ENCODE measurements at regions not wholly inside any gene's neighbourhood (a gene's known extent, or its start where the extent isn't known, plus 50 kb on each side); places are given as distances from the start of the nearest gene placed in this dataset.

GRCh38 chr20:57040924-57041323 is 225.5 kb downstream of the BMP7 start:
- Histone ChIP-seq H3K4me2 (ENCODE audit: low read length) (no peak overlapping the region), H3K79me1 (ENCODE audit: low read length) (no peaks in the 10 kb centered on the region), H2BK5ac (ENCODE audit: low read depth, low read length, poor library complexity) (no peak overlapping the region), H4K12ac (ENCODE audit: low read depth, low read length) (no peak overlapping the region), H2BK12ac (ENCODE audit: low read length) (peak overlapping the region; percentile 8), H3K4ac (ENCODE audit: low read depth, low read length) (no peak overlapping the region), H3K79me2 (ENCODE audit: control insufficient read depth, insufficient read depth, low read length, poor library complexity) (no peaks in the 10 kb centered on the region), H3K4me1 (ENCODE audit: control insufficient read depth in 1 of 2, insufficient read depth in 2 of 2, low read length in 2 of 2) (peaks cover 9 to 13% of the 10 kb centered on the region in 2 experiments), H3K18ac (ENCODE audit: low read length) (peak overlapping the region; percentile 17), H2BK120ac (ENCODE audit: insufficient read depth, low read length, poor library complexity) (no peak overlapping the region), H3K23ac (ENCODE audit: low read length) (no peak overlapping the region), H3K14ac (ENCODE audit: low read length) (no peak overlapping the region), H2AFZ (ENCODE audit: insufficient read depth, low read length, poor library complexity) (peak overlapping the region; percentile 37), H4K8ac (ENCODE audit: low read depth, low read length) (no peak overlapping the region), H3K9ac (ENCODE audit: low read length) (no peak overlapping the region), H4K91ac (ENCODE audit: low read depth, low read length) (peak overlapping the region; percentile 19), H2AK5ac (ENCODE audit: low read length) (no peak overlapping the region), H3K36me3 (ENCODE audit: control insufficient read depth in 1 of 2, insufficient read depth in 2 of 2, low read length in 2 of 2) (no peaks in the 10 kb centered on the region), H3K27ac (ENCODE audit: low read depth, low read length) (no peak overlapping the region), H3K27me3 (ENCODE audit: insufficient read depth, low read length) (no peaks in the 10 kb centered on the region), H3K9me3 (ENCODE audit: insufficient read depth, low read depth, low read length) (peaks cover 2% of the 10 kb centered on the region), H3K4me3 (ENCODE audit: low read depth, low read length) (no peak overlapping the region)
- no CpG with 5 or more reads among the region's 8 CpGs for WGBS (ENCODE audit: extremely low coverage, insufficient coverage, insufficient read length)
- no peak for DNase-seq

GRCh38 chr20:57043091-57043490 is 223.3 kb downstream of the BMP7 start:
- peaks cover 3% of the 10 kb centered on the region for H3K79me1 ChIP-seq (ENCODE audit: low read length)
- no peaks in the 10 kb centered on the region for H3K27me3 ChIP-seq (ENCODE audit: insufficient read depth, low read length)
- H2BK5ac ChIP-seq (ENCODE audit: low read depth, low read length, poor library complexity): no peak overlapping the region
- no peak overlapping the region for H3K23ac ChIP-seq (ENCODE audit: low read length)
- no peak overlapping the region for H4K12ac ChIP-seq (ENCODE audit: low read depth, low read length)
- H3K9ac ChIP-seq (ENCODE audit: low read length): peak overlapping the region; percentile 22
- H3K4me1 ChIP-seq (ENCODE audit: control insufficient read depth in 1 of 2, insufficient read depth in 2 of 2, low read length in 2 of 2): peaks cover 21 to 25% of the 10 kb centered on the region in 2 experiments
- H3K36me3 ChIP-seq (ENCODE audit: control insufficient read depth in 1 of 2, insufficient read depth in 2 of 2, low read length in 2 of 2): no peaks in the 10 kb centered on the region
- no peak overlapping the region for H2AK5ac ChIP-seq (ENCODE audit: low read length)
- no peak overlapping the region for H2BK12ac ChIP-seq (ENCODE audit: low read length)
- no peaks in the 10 kb centered on the region for H3K79me2 ChIP-seq (ENCODE audit: control insufficient read depth, insufficient read depth, low read length, poor library complexity)
- H3K14ac ChIP-seq (ENCODE audit: low read length): no peak overlapping the region
- WGBS (ENCODE audit: extremely low coverage, insufficient coverage, insufficient read length): no CpG with 5 or more reads among the region's 5 CpGs
- H4K91ac ChIP-seq (ENCODE audit: low read depth, low read length): no peak overlapping the region
- H3K4ac ChIP-seq (ENCODE audit: low read depth, low read length): no peak overlapping the region
- peak in 1 of 2 donors; percentile 12 for DNase-seq
- no peak overlapping the region for H3K4me2 ChIP-seq (ENCODE audit: low read length)
- H3K18ac ChIP-seq (ENCODE audit: low read length): no peak overlapping the region
- H4K8ac ChIP-seq (ENCODE audit: low read depth, low read length): no peak overlapping the region
- no peak overlapping the region for H3K27ac ChIP-seq (ENCODE audit: low read depth, low read length)
- no peak overlapping the region for H2BK120ac ChIP-seq (ENCODE audit: insufficient read depth, low read length, poor library complexity)
- H2AFZ ChIP-seq (ENCODE audit: insufficient read depth, low read length, poor library complexity): no peak overlapping the region
- peaks cover 2% of the 10 kb centered on the region for H3K9me3 ChIP-seq (ENCODE audit: insufficient read depth, low read depth, low read length)
- no peak overlapping the region for H3K4me3 ChIP-seq (ENCODE audit: low read depth, low read length)

GRCh38 chr20:57043669-57044268 is 222.7 kb downstream of the BMP7 start:
- Histone ChIP-seq H3K79me1 (ENCODE audit: low read length) (peaks cover 3% of the 10 kb centered on the region), H3K9me3 (ENCODE audit: insufficient read depth, low read depth, low read length) (peaks cover 2% of the 10 kb centered on the region), H3K36me3 (ENCODE audit: control insufficient read depth in 1 of 2, insufficient read depth in 2 of 2, low read length in 2 of 2) (no peaks in the 10 kb centered on the region), H2AFZ (ENCODE audit: insufficient read depth, low read length, poor library complexity) (no peak overlapping the region), H3K14ac (ENCODE audit: low read length) (peak overlapping the region; percentile 35), H2BK120ac (ENCODE audit: insufficient read depth, low read length, poor library complexity) (no peak overlapping the region), H3K4me1 (ENCODE audit: control insufficient read depth in 1 of 2, insufficient read depth in 2 of 2, low read length in 2 of 2) (peaks cover 22 to 25% of the 10 kb centered on the region in 2 experiments), H3K4me3 (ENCODE audit: low read depth, low read length) (no peak overlapping the region), H4K12ac (ENCODE audit: low read depth, low read length) (no peak overlapping the region), H3K27ac (ENCODE audit: low read depth, low read length) (no peak overlapping the region), H4K91ac (ENCODE audit: low read depth, low read length) (peak overlapping the region; percentile 45), H3K23ac (ENCODE audit: low read length) (no peak overlapping the region), H3K18ac (ENCODE audit: low read length) (no peak overlapping the region), H3K4ac (ENCODE audit: low read depth, low read length) (no peak overlapping the region), H3K79me2 (ENCODE audit: control insufficient read depth, insufficient read depth, low read length, poor library complexity) (no peaks in the 10 kb centered on the region), H3K4me2 (ENCODE audit: low read length) (no peak overlapping the region), H2BK12ac (ENCODE audit: low read length) (peak overlapping the region; percentile 37), H3K27me3 (ENCODE audit: insufficient read depth, low read length) (no peaks in the 10 kb centered on the region), H3K9ac (ENCODE audit: low read length) (no peak overlapping the region), H2BK5ac (ENCODE audit: low read depth, low read length, poor library complexity) (no peak overlapping the region), H2AK5ac (ENCODE audit: low read length) (peak overlapping the region; percentile 7), H4K8ac (ENCODE audit: low read depth, low read length) (peak overlapping the region; percentile 22)
- no peak for DNase-seq
- no CpG with 5 or more reads among the region's 16 CpGs for WGBS (ENCODE audit: extremely low coverage, insufficient coverage, insufficient read length)

- peak overlapping the region; percentile 30 for H3K18ac ChIP-seq (ENCODE audit: low read length)
- H4K91ac ChIP-seq (ENCODE audit: low read depth, low read length): peak overlapping the region; percentile 37
- peaks cover 3% of the 10 kb centered on the region for H3K79me1 ChIP-seq (ENCODE audit: low read length)
- H3K14ac ChIP-seq (ENCODE audit: low read length): peak overlapping the region; percentile 43
- no CpG with 5 or more reads among the region's 20 CpGs for WGBS (ENCODE audit: extremely low coverage, insufficient coverage, insufficient read length)
- H2BK5ac ChIP-seq (ENCODE audit: low read depth, low read length, poor library complexity): no peak overlapping the region
- H2AK5ac ChIP-seq (ENCODE audit: low read length): no peak overlapping the region
- peak overlapping the region; percentile 1 for H4K8ac ChIP-seq (ENCODE audit: low read depth, low read length)
- no peak overlapping the region for H3K4ac ChIP-seq (ENCODE audit: low read depth, low read length)
- peak overlapping the region; percentile 39 for H2AFZ ChIP-seq (ENCODE audit: insufficient read depth, low read length, poor library complexity)
- H2BK12ac ChIP-seq (ENCODE audit: low read length): peak overlapping the region; percentile 83
- H3K79me2 ChIP-seq (ENCODE audit: control insufficient read depth, insufficient read depth, low read length, poor library complexity): no peaks in the 10 kb centered on the region
- H3K27ac ChIP-seq (ENCODE audit: low read depth, low read length): no peak overlapping the region
- H3K36me3 ChIP-seq (ENCODE audit: control insufficient read depth in 1 of 2, insufficient read depth in 2 of 2, low read length in 2 of 2): no peaks in the 10 kb centered on the region
- DNase-seq: peak; percentile 41 to 55
- H3K27me3 ChIP-seq (ENCODE audit: insufficient read depth, low read length): no peaks in the 10 kb centered on the region
- peaks cover 18 to 19% of the 10 kb centered on the region in 2 experiments for H3K4me1 ChIP-seq (ENCODE audit: control insufficient read depth in 1 of 2, insufficient read depth in 2 of 2, low read length in 2 of 2)
- H3K4me3 ChIP-seq (ENCODE audit: low read depth, low read length): no peak overlapping the region
- H2BK120ac ChIP-seq (ENCODE audit: insufficient read depth, low read length, poor library complexity): peak overlapping the region; percentile 27
- H3K9me3 ChIP-seq (ENCODE audit: insufficient read depth, low read depth, low read length): peaks cover 2% of the 10 kb centered on the region
- H4K12ac ChIP-seq (ENCODE audit: low read depth, low read length): no peak overlapping the region
- H3K23ac ChIP-seq (ENCODE audit: low read length): no peak overlapping the region
- no peak overlapping the region for H3K4me2 ChIP-seq (ENCODE audit: low read length)
- H3K9ac ChIP-seq (ENCODE audit: low read length): no peak overlapping the region
These were observed 219.0 kb downstream of the BMP7 start for GRCh38 chr20:57047281-57048026.
